Esophagus (tissue), 2 donors: ENCODE measurements at regions not wholly inside any gene's neighbourhood (a gene's known extent, or its start where the extent isn't known, plus 50 kb on each side); places are given as distances from the start of the nearest gene placed in this dataset.

Experiments
- H3K27ac ChIP-seq, 2 donors: one replicate each; pipeline ENCODE4 v1.5.1; 2013; ENCODE audit warnings: low read depth in 2 of 2, mild to moderate bottlenecking in 2 of 2, inconsistent platforms in 1 of 2, low read length in 1 of 2, moderate library complexity in 1 of 2
- H3K27me3 ChIP-seq, 2 donors: one replicate each; pipeline ENCODE4 v1.6.1; 2013; ENCODE audit warnings: low read length in 2 of 2, control low read depth in 1 of 2, mild to moderate bottlenecking in 1 of 2; ENCODE audit not compliant: insufficient read depth in 2 of 2, control insufficient read depth in 1 of 2
- H3K36me3 ChIP-seq, 2 donors: one replicate each; pipeline ENCODE4 v1.6.1; 2013; ENCODE audit warnings: low read length in 1 of 2; ENCODE audit not compliant: control insufficient read depth in 2 of 2, insufficient read depth in 2 of 2
- H3K4me1 ChIP-seq, 2 donors: one replicate each; pipeline ENCODE4 v1.6.1; 2013; ENCODE audit warnings: low read length in 1 of 2; ENCODE audit not compliant: control insufficient read depth in 2 of 2, insufficient read depth in 2 of 2
- H3K4me3 ChIP-seq, 2 donors: one replicate each; pipeline ENCODE4 v1.5.1; 2013; ENCODE audit warnings: low read length in 2 of 2, mild to moderate bottlenecking in 2 of 2, low read depth in 1 of 2, moderate library complexity in 1 of 2
- H3K9me3 ChIP-seq, 2 donors: one replicate each; pipeline ENCODE4 v1.6.1; 2013; ENCODE audit warnings: mild to moderate bottlenecking in 2 of 2, low read depth in 1 of 2, low read length in 1 of 2, moderate library complexity in 1 of 2; ENCODE audit not compliant: control insufficient read depth in 2 of 2, insufficient read depth in 1 of 2
- WGBS, 2 donors: extraction: QIAGEN DNeasy Blood & Tissue Kit; methylation state at CpG; one replicate each; pipeline ENCODE4 v1.1.7; 2013; 5-methylcytosine and 5-hydroxymethylcytosine counted together
- donor health status: healthy with polysubstance abuse.
- donor health status: Bipolar disorder and iron deficiency.

DNA sequence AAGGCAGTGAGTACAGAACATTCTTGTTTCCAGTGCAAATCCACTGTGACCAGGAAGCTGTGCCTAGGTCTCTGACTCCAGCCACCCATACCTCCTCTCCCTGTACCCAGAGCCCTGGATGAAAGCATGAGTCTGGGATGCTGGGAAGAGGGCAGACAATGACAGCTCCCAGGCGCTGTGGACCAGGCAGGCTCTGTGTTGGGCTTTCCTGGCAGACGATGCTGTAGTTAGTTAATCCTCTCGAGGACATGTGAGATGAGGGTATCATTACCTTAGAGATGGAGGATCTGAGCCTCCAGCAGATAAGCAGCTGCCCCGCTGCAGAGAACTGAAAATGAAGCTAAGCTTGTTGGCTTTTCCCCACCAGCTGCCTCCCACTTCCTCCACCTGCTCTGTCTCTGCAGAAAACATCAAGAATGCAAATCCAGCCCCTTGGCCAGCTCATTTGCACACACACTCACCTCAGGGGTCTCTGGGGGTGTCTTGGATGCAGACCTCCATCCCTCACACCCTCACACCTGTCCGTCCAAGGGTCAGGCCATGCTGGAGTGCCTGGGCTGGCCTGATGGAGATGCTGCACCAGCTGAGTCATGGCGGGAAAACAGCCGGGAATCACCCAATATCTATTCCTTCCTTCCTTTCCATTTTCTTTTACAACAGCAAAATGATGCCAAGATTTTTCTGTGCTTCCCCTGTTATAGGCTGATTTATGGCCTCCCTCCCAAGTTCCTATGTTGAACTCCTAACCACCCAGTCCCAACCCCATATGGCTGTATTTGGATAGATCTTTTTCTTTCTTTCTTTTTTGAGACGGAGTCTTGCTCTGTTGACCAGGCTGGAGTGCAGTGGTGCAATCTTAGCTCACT is 94.9 kb upstream of the SEPTIN5 start:
- Histone ChIP-seq H3K4me3 (no peak overlapping the region), H3K4me1 (no peaks in the 10 kb centered on the region), H3K36me3 (no peaks in the 10 kb centered on the region), H3K9me3 (no peaks in the 10 kb centered on the region), H3K27ac (no peak overlapping the region), H3K27me3 (peaks cover 0 to 4% of the 10 kb centered on the region in 2 donors)
- WGBS, 2 donors = 70 to 72% methylated on average over 8 of the region's 8 CpGs

DNA sequence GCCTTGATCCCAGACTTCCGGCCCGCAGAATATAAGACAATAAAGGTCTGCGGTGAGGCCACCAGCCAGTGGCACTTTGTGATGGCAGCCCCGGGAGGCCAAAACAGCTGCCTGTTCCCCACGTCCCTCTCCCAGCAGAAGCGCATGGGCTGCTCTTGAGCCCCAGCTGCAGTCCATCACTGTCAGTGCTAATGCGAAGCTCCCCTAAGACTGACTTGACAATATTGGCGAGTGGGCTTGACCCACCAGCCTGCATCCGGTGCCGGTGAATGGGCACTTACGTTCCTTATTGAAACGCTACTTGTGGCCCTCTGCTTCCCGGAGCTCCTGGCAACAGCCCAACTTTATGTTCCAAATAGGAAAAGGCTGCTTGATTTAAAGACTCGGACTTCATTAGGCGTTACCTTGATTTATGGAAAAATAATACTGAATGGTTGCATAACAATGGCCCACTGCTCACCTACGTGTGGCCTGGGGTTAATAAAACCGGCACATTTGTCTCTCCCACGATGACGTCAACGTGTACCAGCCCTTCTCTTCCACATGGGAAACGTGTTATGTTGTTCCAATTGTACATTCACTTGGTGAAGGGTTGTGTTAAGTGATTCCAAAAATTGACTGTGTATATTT is 93.4 kb upstream of the SEPTIN5 start:
- Histone ChIP-seq H3K9me3 (no peaks in the 10 kb centered on the region), H3K4me3 (no peak overlapping the region), H3K27ac (peak overlapping the region in 1 of 2 donors; percentile 22), H3K27me3 (no peaks in the 10 kb centered on the region), H3K36me3 (no peaks in the 10 kb centered on the region), H3K4me1 (no peaks in the 10 kb centered on the region)
- WGBS, 2 donors = 52 to 64% methylated on average over 21 of the region's 21 CpGs

DNA sequence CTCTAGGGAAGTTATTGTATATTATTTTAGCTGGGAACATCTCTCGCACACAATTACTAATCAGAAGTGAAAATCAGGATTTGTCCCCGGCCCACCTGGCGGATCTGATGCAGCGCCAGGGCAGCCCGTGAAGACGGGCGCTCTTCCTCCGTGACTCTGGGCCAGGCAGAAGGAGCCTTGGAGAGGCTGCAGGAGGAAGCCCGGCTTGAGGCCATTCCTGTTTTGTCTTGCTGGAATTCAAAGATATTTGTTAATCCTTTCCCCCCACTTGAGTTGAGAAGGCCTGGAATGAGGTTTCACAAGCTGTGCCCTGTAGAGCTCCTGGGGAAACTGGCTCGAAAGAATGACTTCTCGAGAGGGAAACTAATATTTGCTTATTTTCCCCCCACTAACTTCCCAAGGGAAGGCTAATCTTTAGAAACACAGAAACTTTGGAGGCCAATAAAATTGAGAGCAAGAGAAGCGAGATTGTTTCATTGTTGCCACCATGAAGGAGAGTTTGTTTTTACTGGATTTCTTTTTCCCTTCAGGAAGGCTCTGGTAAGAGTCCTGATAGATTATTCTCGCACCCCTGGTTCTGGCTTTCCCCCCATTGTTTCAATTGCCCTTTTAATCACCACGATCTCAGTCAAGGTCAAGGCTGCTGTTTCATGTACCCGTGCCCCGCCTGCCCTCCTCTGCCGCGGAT is 92.8 kb upstream of the SEPTIN5 start:
- Histone ChIP-seq H3K4me3 (no peak overlapping the region), H3K9me3 (no peaks in the 10 kb centered on the region), H3K27ac (no peak overlapping the region), H3K27me3 (no peaks in the 10 kb centered on the region), H3K36me3 (no peaks in the 10 kb centered on the region), H3K4me1 (no peaks in the 10 kb centered on the region)
- WGBS, 2 donors = 60 to 67% methylated on average over 18 of the region's 18 CpGs

- H3K36me3 ChIP-seq = no peaks in the 10 kb centered on the region
- H3K9me3 ChIP-seq = no peaks in the 10 kb centered on the region
- no peaks in the 10 kb centered on the region for H3K27me3 ChIP-seq
- WGBS, 2 donors = 74 to 77% methylated on average over 11 of the region's 11 CpGs
- no peak overlapping the region for H3K27ac ChIP-seq
- no peaks in the 10 kb centered on the region for H3K4me1 ChIP-seq
- no peak overlapping the region for H3K4me3 ChIP-seq
Measured at GRCh38 chr22:19622061-19622441, 92.3 kb upstream of the SEPTIN5 start.

- no peak overlapping the region for H3K4me3 ChIP-seq
- no peaks in the 10 kb centered on the region for H3K27me3 ChIP-seq
- H3K36me3 ChIP-seq = no peaks in the 10 kb centered on the region
- no peak overlapping the region for H3K27ac ChIP-seq
- 63 to 65% methylated on average over 11 of the region's 11 CpGs for WGBS, 2 donors
- H3K4me1 ChIP-seq = no peaks in the 10 kb centered on the region
- no peaks in the 10 kb centered on the region for H3K9me3 ChIP-seq
Measured at GRCh38 chr22:19625331-19626041, 88.8 kb upstream of the SEPTIN5 start.

- no peak overlapping the region for H3K4me3 ChIP-seq
- H3K36me3 ChIP-seq = no peaks in the 10 kb centered on the region
- 75 to 77% methylated on average over 7 of the region's 7 CpGs for WGBS, 2 donors
- H3K4me1 ChIP-seq = no peaks in the 10 kb centered on the region
- no peaks in the 10 kb centered on the region for H3K9me3 ChIP-seq
- no peak overlapping the region for H3K27ac ChIP-seq
- no peaks in the 10 kb centered on the region for H3K27me3 ChIP-seq
Measured at GRCh38 chr22:19626042-19626587, 88.2 kb upstream of the SEPTIN5 start.

- no peaks in the 10 kb centered on the region for H3K4me1 ChIP-seq
- H3K27ac ChIP-seq = no peak overlapping the region
- 62 to 65% methylated on average over 4 of the region's 4 CpGs for WGBS, 2 donors
- H3K9me3 ChIP-seq = no peaks in the 10 kb centered on the region
- H3K36me3 ChIP-seq = no peaks in the 10 kb centered on the region
- no peak overlapping the region for H3K4me3 ChIP-seq
- H3K27me3 ChIP-seq = no peaks in the 10 kb centered on the region
Measured at GRCh38 chr22:19626666-19627065, 87.6 kb upstream of the SEPTIN5 start.

DNA sequence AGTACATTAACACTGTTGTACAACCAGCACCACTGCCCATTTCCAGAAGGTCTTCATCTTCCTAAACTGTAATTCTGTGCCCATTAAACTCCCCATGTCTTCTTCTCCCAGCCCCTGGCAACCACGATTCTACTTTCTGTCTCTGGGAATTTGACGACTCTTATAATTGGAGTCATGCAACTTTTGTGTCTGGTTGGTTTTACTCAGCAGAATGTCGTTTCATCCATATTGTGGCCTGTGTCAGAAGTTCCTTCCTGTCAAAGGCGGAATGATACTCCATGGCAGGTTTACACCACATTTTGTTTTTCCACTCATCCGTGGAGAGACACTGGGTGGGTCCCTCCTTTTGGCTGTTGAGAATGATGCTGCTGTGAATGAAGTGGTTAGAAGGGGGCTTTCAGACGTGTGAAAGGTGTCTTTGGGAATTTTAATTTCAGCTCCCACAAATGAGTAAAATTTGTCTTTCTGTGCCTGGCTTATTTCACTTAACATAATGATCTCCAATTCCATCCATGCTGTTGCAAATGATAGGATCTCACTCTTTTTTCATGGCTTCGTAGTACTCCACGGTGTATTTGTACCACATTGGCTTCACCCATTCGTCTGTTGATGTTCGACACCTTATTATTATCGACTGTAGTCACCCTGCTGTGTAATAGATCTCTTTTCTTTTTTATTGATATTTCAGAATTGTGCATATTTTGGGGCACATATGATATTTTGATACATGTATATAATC is 86.1 kb upstream of the SEPTIN5 start:
- Histone ChIP-seq H3K27me3 (no peaks in the 10 kb centered on the region), H3K4me3 (no peak overlapping the region), H3K4me1 (peaks cover 0 to 7% of the 10 kb centered on the region in 2 donors), H3K36me3 (no peaks in the 10 kb centered on the region), H3K27ac (no peak overlapping the region), H3K9me3 (no peaks in the 10 kb centered on the region)
- 81% methylated on average over 11 of the region's 11 CpGs for WGBS, 2 donors

GRCh38 chr22:19629331-19629719 is 85.0 kb upstream of the SEPTIN5 start:
- H3K4me3 ChIP-seq = no peak overlapping the region
- no peaks in the 10 kb centered on the region for H3K9me3 ChIP-seq
- H3K4me1 ChIP-seq = peaks cover 0 to 7% of the 10 kb centered on the region in 2 donors
- WGBS, 2 donors = 70% methylated on average over 12 of the region's 12 CpGs
- no peaks in the 10 kb centered on the region for H3K27me3 ChIP-seq
- H3K36me3 ChIP-seq = no peaks in the 10 kb centered on the region
- no peak overlapping the region for H3K27ac ChIP-seq
